ENCODE measurements at regions not wholly inside any gene's neighbourhood (a gene's known extent, or its start where the extent isn't known, plus 50 kb on each side); places are given as distances from the start of the nearest gene placed in this dataset.

DNA sequence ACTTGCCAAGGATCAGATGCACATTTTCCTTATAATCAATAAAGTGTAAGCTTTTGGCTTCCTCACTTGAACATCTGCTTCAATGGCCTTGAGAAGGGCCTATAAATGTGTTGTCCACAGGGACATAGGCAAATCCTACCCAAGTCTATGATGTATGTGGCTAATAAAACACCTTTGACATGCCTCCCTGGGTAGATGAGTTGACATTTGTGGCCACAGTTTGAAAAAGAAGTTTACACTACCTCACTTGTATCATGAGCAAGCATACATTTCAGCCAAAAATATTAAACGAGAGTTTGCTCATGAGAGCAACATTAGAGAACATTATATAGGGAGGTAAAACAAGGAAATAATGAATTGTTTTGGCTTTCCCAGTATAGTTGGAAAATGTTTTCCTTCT lies 1067.7 kb downstream of the C4orf33 start:
- no peaks in the 10 kb centered on the region for H3K36me3 ChIP-seq (ENCODE audit: insufficient read depth, low read length)
- no peak overlapping the region for H3K27ac ChIP-seq (ENCODE audit: low read depth in 1 of 2, low read length in 2 of 2)
- Mint-ChIP-seq H3K4me3 (no peak overlapping the region), H3K27ac (no peak overlapping the region), H3K4me1 (ENCODE audit: low read depth) (no peaks in the 10 kb centered on the region), H3K27me3 (no peaks in the 10 kb centered on the region), H3K36me3 (ENCODE audit: low read depth) (no peaks in the 10 kb centered on the region), H3K9me3 (peaks cover 6% of the 10 kb centered on the region)
- H3K4me3 ChIP-seq (ENCODE audit: low read length), result no peak overlapping the region
- H3K9me3 ChIP-seq (ENCODE audit: control insufficient read depth in 1 of 2, insufficient read depth in 1 of 2, low read length in 2 of 2), result no peaks in the 10 kb centered on the region
- TF ChIP-seq, protein P1, sequence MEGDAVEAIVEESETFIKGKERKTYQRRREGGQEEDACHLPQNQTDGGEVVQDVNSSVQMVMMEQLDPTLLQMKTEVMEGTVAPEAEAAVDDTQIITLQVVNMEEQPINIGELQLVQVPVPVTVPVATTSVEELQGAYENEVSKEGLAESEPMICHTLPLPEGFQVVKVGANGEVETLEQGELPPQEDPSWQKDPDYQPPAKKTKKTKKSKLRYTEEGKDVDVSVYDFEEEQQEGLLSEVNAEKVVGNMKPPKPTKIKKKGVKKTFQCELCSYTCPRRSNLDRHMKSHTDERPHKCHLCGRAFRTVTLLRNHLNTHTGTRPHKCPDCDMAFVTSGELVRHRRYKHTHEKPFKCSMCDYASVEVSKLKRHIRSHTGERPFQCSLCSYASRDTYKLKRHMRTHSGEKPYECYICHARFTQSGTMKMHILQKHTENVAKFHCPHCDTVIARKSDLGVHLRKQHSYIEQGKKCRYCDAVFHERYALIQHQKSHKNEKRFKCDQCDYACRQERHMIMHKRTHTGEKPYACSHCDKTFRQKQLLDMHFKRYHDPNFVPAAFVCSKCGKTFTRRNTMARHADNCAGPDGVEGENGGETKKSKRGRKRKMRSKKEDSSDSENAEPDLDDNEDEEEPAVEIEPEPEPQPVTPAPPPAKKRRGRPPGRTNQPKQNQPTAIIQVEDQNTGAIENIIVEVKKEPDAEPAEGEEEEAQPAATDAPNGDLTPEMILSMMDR (IDR thresholded peaks at IDR 0.05), result no peak
- ATAC-seq (ENCODE audit: poor library complexity) (no peak), DNase-seq (no peak)
- CTCF ChIA-PET, result no interaction called here
- no peaks in the 10 kb centered on the region for H3K4me1 ChIP-seq (ENCODE audit: insufficient read depth, low read length)
- POLR2A ChIA-PET, result no interaction called here
- intact Hi-C loops (cut with DNase I, micrococcal nuclease), result no loop called here
- H3K27me3 ChIP-seq (ENCODE audit: control insufficient read depth in 1 of 2, insufficient read depth in 2 of 2, low read length in 2 of 2), result no peaks in the 10 kb centered on the region

DNA sequence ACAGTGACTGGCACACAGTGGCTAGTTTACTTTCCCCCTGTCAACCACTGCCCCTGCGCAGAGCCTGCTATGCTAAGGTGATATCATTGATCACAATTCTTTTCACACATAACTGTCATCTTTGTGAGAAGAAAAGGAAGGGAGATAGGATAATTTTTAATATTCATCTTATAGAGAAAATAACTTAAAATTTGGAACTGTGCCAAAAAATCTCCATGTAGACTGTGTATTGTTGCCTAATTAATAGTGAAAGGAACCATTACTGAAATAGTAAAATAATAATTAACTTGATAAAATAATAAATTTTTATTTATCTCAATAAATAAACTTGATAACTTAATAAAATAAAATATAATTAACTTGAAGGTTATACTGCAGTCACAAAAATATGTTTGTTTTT lies 1069.4 kb downstream of the C4orf33 start:
- no peaks in the 10 kb centered on the region for H3K4me1 Mint-ChIP-seq (ENCODE audit: low read depth)
- DNase-seq (no peak), ATAC-seq (ENCODE audit: poor library complexity) (no peak)
- Histone ChIP-seq H3K4me3 (ENCODE audit: low read length) (no peak overlapping the region), H3K4me1 (ENCODE audit: insufficient read depth, low read length) (no peaks in the 10 kb centered on the region), H3K36me3 (ENCODE audit: insufficient read depth, low read length) (no peaks in the 10 kb centered on the region), H3K27ac (ENCODE audit: low read depth in 1 of 2, low read length in 2 of 2) (no peak overlapping the region), H3K27me3 (ENCODE audit: control insufficient read depth in 1 of 2, insufficient read depth in 2 of 2, low read length in 2 of 2) (no peaks in the 10 kb centered on the region), H3K9me3 (ENCODE audit: control insufficient read depth in 1 of 2, insufficient read depth in 1 of 2, low read length in 2 of 2) (no peaks in the 10 kb centered on the region)
- H3K9me3 Mint-ChIP-seq, result peaks cover 10% of the 10 kb centered on the region
- no peaks in the 10 kb centered on the region for H3K27me3 Mint-ChIP-seq
- ChIA-PET POLR2A (no interaction called here), CTCF (no interaction called here)
- intact Hi-C loops (cut with DNase I, micrococcal nuclease), result no loop called here
- H3K4me3 Mint-ChIP-seq, result no peak overlapping the region
- H3K36me3 Mint-ChIP-seq (ENCODE audit: low read depth), result no peaks in the 10 kb centered on the region
- TF ChIP-seq, protein P1 (IDR thresholded peaks at IDR 0.05), result no peak
- H3K27ac Mint-ChIP-seq, result no peak overlapping the region

DNA sequence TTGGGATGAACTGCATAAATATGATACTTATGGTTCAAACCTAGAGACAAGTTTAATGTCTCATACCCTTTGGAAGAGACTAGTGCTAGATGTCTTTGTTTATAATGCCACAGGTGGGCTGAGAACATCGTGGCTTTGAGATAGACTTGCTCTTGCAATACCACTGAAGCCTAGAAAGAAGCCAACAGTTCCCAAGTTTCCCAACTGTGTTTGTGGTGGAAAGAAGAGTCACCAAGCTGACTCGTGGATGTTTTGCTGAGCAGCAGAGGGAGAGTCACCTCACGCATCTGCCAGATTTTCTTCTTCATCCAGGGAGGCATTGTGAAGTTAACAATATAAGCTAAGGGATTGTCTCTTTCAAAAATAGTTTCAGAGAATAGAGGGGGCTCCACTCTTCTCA lies 1076.2 kb downstream of the C4orf33 start:
- no peaks in the 10 kb centered on the region for H3K36me3 Mint-ChIP-seq (ENCODE audit: low read depth)
- H3K9me3 Mint-ChIP-seq, result peaks cover 7% of the 10 kb centered on the region
- intact Hi-C loops (cut with DNase I, micrococcal nuclease), result no loop called here
- no peaks in the 10 kb centered on the region for H3K4me1 Mint-ChIP-seq (ENCODE audit: low read depth)
- Histone ChIP-seq H3K9me3 (ENCODE audit: control insufficient read depth in 1 of 2, insufficient read depth in 1 of 2, low read length in 2 of 2) (no peaks in the 10 kb centered on the region), H3K4me1 (ENCODE audit: insufficient read depth, low read length) (no peaks in the 10 kb centered on the region), H3K4me3 (ENCODE audit: low read length) (no peak overlapping the region), H3K27me3 (ENCODE audit: control insufficient read depth in 1 of 2, insufficient read depth in 2 of 2, low read length in 2 of 2) (no peaks in the 10 kb centered on the region), H3K36me3 (ENCODE audit: insufficient read depth, low read length) (no peaks in the 10 kb centered on the region), H3K27ac (ENCODE audit: low read depth in 1 of 2, low read length in 2 of 2) (no peak overlapping the region)
- H3K27me3 Mint-ChIP-seq, result no peaks in the 10 kb centered on the region
- DNase-seq, result no peak
- no peak overlapping the region for H3K27ac Mint-ChIP-seq
- TF ChIP-seq, protein P1 (IDR thresholded peaks at IDR 0.05), result no peak
- ChIA-PET POLR2A (no interaction called here), CTCF (no interaction called here)
- H3K4me3 Mint-ChIP-seq, result no peak overlapping the region
- no peak for ATAC-seq (ENCODE audit: poor library complexity)

All from CD4-positive, alpha-beta T cell (primary cell).